SK-N-SH treated with all-trans-retinoic acid at 6 μM for 48 hours (cell line): ENCODE measurements at regions not wholly inside any gene's neighbourhood (a gene's known extent, or its start where the extent isn't known, plus 50 kb on each side); places are given as distances from the start of the nearest gene placed in this dataset.
"Not testable (repeated sequence)": the region's sequence is repeated elsewhere in the genome, so short reads cannot be mapped to it uniquely, and the experiment has no call there.

Experiments
- ATAC-seq: fragments of 200-7000 bp; cut with Tn5 transposase; 3 replicates; pipeline ENCODE4 v1.9.1; 2020; ENCODE audit warnings: mild to moderate bottlenecking, moderate library complexity
- CREB5 ChIP-seq: fragments of 250-450 bp; sonication (Bioruptor Pico); IDR thresholded peaks from 2 replicates; pipeline ENCODE4 v1.5.1; 2020; ENCODE audit warnings: low read depth, mild to moderate bottlenecking, moderate library complexity
- CSDC2 ChIP-seq: fragments of 250-450 bp; sonication (Bioruptor Pico); IDR thresholded peaks from 2 replicates; pipeline ENCODE4 v1.5.0; 2020; ENCODE audit warnings: mild to moderate bottlenecking, moderate library complexity
- ESRRG ChIP-seq: fragments of 250-450 bp; sonication (Bioruptor Pico); IDR thresholded peaks from 2 replicates; pipeline ENCODE4 v1.6.1; 2021; ENCODE audit warnings: mild to moderate bottlenecking
- GLIS3 ChIP-seq: fragments of 250-450 bp; sonication (Bioruptor Pico); IDR thresholded peaks from 2 replicates; pipeline ENCODE4 v1.5.0; 2020; ENCODE audit warnings: mild to moderate bottlenecking, moderate library complexity
- ISL1 ChIP-seq: fragments of 250-450 bp; sonication (Bioruptor Pico); IDR thresholded peaks from 2 replicates; pipeline ENCODE4 v2.1.2; 2022; ENCODE audit warnings: mild to moderate bottlenecking, moderate library complexity
- OSR1 ChIP-seq: fragments of 250-450 bp; sonication (Bioruptor Pico); IDR thresholded peaks from 2 replicates; pipeline ENCODE4 v1.8.0; 2022; ENCODE audit warnings: moderate library complexity, mild to moderate bottlenecking, inconsistent platforms
- POU6F1 ChIP-seq: fragments of 250-450 bp; sonication (Bioruptor Pico); IDR thresholded peaks from 2 replicates; pipeline ENCODE4 v1.8.0; 2021; ENCODE audit warnings: low read depth, mild to moderate bottlenecking, moderate library complexity, borderline replicate concordance
- PPARA ChIP-seq: fragments of 250-450 bp; sonication (Bioruptor Pico); IDR thresholded peaks from 2 replicates; pipeline ENCODE4 v1.5.0; 2020; ENCODE audit warnings: mild to moderate bottlenecking, borderline replicate concordance
- RARB ChIP-seq: fragments of 250-450 bp; sonication (Bioruptor Pico); IDR thresholded peaks from 2 replicates; pipeline ENCODE4 v1.8.0; 2021; ENCODE audit warnings: mild to moderate bottlenecking, moderate library complexity
- SNAI2 ChIP-seq: fragments of 250-450 bp; sonication (Bioruptor Pico); IDR thresholded peaks from 2 replicates; pipeline ENCODE4 v1.5.0; 2020; ENCODE audit warnings: mild to moderate bottlenecking, moderate library complexity
- TOX ChIP-seq: fragments of 250-450 bp; sonication (Bioruptor Pico); IDR thresholded peaks from 2 replicates; pipeline ENCODE4 v1.8.0; 2021; ENCODE audit warnings: mild to moderate bottlenecking, moderate library complexity, borderline replicate concordance
- ZC3H10 ChIP-seq: fragments of 250-450 bp; sonication (Bioruptor Pico); IDR thresholded peaks from 2 replicates; pipeline ENCODE4 v1.5.1; 2021; ENCODE audit warnings: mild to moderate bottlenecking, moderate library complexity
- ZFP30 ChIP-seq: fragments of 450-650 bp; formaldehyde crosslinking; IDR thresholded peaks from 2 replicates; pipeline ENCODE4 v1.5.0; 2022; ENCODE audit warnings: mild to moderate bottlenecking, moderate library complexity
- ZNF70 ChIP-seq: fragments of 450-650 bp; formaldehyde crosslinking; IDR thresholded peaks from 2 replicates; pipeline ENCODE4 v1.5.0; 2020; ENCODE audit warnings: mild to moderate bottlenecking, moderate library complexity
- ZNF8 ChIP-seq: fragments of 450-650 bp; formaldehyde crosslinking; IDR thresholded peaks from 2 replicates; pipeline ENCODE4 v1.5.0; 2020; ENCODE audit warnings: mild to moderate bottlenecking, moderate library complexity
- TF ChIP-seq, protein P1 (sequence below): fragments of 250-450 bp; sonication (Bioruptor Pico); IDR thresholded peaks from 2 replicates; pipeline ENCODE4 v1.8.0; 2020; ENCODE audit warnings: mild to moderate bottlenecking, moderate library complexity, borderline replicate concordance
- TF ChIP-seq, protein P2 (sequence below): fragments of 250-450 bp; sonication (Bioruptor Pico); IDR thresholded peaks from 2 replicates; pipeline ENCODE4 v1.5.1; 2021; ENCODE audit warnings: mild to moderate bottlenecking, moderate library complexity

- no peak; the same call in 2 of the 3 replicates for ATAC-seq
- TF ChIP-seq, protein P1, sequence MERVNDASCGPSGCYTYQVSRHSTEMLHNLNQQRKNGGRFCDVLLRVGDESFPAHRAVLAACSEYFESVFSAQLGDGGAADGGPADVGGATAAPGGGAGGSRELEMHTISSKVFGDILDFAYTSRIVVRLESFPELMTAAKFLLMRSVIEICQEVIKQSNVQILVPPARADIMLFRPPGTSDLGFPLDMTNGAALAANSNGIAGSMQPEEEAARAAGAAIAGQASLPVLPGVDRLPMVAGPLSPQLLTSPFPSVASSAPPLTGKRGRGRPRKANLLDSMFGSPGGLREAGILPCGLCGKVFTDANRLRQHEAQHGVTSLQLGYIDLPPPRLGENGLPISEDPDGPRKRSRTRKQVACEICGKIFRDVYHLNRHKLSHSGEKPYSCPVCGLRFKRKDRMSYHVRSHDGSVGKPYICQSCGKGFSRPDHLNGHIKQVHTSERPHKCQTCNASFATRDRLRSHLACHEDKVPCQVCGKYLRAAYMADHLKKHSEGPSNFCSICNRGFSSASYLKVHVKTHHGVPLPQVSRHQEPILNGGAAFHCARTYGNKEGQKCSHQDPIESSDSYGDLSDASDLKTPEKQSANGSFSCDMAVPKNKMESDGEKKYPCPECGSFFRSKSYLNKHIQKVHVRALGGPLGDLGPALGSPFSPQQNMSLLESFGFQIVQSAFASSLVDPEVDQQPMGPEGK, result no peak
- no peak for TF ChIP-seq ESRRG
- TF ChIP-seq, protein P2, sequence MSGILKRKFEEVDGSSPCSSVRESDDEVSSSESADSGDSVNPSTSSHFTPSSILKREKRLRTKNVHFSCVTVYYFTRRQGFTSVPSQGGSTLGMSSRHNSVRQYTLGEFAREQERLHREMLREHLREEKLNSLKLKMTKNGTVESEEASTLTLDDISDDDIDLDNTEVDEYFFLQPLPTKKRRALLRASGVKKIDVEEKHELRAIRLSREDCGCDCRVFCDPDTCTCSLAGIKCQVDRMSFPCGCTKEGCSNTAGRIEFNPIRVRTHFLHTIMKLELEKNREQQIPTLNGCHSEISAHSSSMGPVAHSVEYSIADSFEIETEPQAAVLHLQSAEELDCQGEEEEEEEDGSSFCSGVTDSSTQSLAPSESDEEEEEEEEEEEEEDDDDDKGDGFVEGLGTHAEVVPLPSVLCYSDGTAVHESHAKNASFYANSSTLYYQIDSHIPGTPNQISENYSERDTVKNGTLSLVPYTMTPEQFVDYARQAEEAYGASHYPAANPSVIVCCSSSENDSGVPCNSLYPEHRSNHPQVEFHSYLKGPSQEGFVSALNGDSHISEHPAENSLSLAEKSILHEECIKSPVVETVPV (CRISPR knock-in tag), result no peak
- TF ChIP-seq CREB5 (CRISPR knock-in tag), result no peak
- no peak for TF ChIP-seq CSDC2 (CRISPR knock-in tag)
- TF ChIP-seq ZFP30 (CRISPR knock-in tag), result no peak
- no peak for TF ChIP-seq ZC3H10 (CRISPR knock-in tag)
- TF ChIP-seq ZNF8, result no peak
- no peak for TF ChIP-seq PPARA (CRISPR knock-in tag)
- no peak for TF ChIP-seq ZNF70 (CRISPR knock-in tag)
These were observed 102.9 kb upstream of the ARMC3 start for GRCh38 chr10:22824984-22825383.

GRCh38 chr10:22824520-22824919 lies 103.3 kb upstream of the ARMC3 start:
- TF ChIP-seq RARB (CRISPR knock-in tag) (no peak), ESRRG (no peak), GLIS3 (CRISPR knock-in tag) (no peak), ZFP30 (CRISPR knock-in tag) (no peak), CREB5 (CRISPR knock-in tag) (no peak)
- TF ChIP-seq, protein P2 (CRISPR knock-in tag), result no peak
- no peak for ATAC-seq

DNA sequence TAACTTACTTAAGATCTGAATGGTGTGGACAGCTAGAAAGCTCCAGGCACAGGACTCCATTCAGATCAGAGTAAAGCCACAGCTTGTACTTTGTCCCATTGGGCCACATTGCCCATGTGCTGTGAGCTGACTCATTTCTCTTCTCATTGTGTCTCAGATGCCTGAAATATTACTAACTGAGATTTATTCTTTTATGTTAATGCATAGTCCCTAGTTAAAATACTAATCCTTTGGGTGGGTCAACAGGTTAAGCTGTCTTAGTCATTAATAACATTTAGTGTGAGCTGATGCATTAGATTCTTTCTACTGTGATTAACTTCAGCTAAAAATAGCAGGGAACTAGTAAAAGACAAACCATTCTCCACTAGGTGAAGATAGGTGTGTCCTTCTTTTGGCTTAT lies 104.7 kb upstream of the ARMC3 start:
- TF ChIP-seq TOX (CRISPR knock-in tag) (peak; percentile 31; the same call in 1 of the 2 replicates), OSR1 (CRISPR knock-in tag) (no peak)
- ATAC-seq, result peak; percentile 96

- not testable (repeated sequence) for ATAC-seq
These were observed 105.9 kb upstream of the ARMC3 start for GRCh38 chr10:22821921-22822320.

DNA sequence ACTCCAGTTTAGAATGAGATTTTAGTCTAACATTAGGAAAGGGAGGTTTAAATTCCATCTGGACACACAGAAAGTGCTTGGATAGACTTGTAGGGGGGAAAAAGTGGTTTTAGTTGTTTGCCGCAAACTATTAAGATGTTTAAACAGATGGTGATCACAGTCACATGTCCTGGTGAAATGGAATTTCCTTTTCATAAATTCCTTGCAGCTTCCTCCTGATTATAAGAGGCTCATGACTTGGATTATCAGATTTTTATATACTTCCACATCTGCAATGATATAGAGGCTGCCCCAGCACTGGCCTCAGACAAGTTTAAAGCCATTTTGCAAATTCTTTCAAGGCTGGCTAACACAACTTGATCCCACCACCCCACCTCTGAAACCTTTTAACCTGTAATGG lies 106.4 kb upstream of the ARMC3 start:
- no peak for ATAC-seq
- TF ChIP-seq ISL1 (CRISPR knock-in tag), result no peak
- TF ChIP-seq SNAI2, result no peak
- no peak for TF ChIP-seq OSR1 (CRISPR knock-in tag)
- TF ChIP-seq CREB5 (CRISPR knock-in tag), result no peak
- no peak for TF ChIP-seq ZNF8
- TF ChIP-seq GLIS3 (CRISPR knock-in tag), result no peak
- TF ChIP-seq POU6F1, result no peak
